ENCODE measurements at regions not wholly inside any gene's neighbourhood (a gene's known extent, or its start where the extent isn't known, plus 50 kb on each side); places are given as distances from the start of the nearest gene placed in this dataset.

DNA sequence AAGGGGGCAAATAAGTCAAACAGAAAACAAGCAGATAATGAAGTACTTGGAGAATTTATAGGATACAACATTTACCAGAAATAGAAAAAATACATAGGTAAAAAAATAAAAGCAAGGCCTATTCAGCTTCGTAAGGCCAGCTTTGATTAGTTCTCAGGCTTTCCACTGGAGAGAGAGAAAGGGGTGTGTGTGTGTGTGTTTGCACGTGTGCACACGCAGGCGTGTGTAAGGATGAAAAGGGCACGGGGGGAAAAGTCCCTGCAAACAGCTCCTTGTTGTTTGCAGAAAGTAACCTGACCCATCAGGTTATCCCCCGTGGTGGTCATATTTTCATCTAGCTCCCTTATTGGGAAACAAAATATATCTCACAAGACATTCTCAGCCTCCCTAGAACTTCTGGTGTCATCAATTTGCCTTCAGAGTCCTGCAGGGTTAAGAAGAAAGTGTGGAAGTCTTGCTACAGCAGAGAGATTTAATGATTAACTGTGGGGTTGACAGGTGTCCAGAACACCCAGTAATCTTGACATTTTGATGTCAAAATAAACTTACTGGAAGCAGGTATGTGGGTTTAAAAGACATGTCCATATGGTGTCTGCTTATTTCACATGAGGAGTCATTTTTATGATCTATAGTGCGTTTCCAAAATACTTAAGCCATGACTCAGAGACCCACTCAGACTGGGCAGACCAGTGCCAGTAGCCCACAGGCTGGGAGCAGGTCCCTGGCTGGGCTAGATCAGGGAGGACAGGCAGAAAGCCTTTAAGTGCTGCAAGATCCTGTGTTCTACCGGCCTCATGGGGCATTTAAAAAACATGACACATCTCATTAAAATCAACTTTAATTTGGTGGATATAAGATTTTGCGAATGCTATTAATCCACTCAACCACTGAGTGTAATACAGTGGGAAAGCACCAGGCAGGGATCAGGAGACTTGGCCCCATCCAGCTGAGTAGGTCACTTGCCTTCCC, 487.6 kb upstream of the CAMK1G start:
- TF ChIP-seq, protein P1, sequence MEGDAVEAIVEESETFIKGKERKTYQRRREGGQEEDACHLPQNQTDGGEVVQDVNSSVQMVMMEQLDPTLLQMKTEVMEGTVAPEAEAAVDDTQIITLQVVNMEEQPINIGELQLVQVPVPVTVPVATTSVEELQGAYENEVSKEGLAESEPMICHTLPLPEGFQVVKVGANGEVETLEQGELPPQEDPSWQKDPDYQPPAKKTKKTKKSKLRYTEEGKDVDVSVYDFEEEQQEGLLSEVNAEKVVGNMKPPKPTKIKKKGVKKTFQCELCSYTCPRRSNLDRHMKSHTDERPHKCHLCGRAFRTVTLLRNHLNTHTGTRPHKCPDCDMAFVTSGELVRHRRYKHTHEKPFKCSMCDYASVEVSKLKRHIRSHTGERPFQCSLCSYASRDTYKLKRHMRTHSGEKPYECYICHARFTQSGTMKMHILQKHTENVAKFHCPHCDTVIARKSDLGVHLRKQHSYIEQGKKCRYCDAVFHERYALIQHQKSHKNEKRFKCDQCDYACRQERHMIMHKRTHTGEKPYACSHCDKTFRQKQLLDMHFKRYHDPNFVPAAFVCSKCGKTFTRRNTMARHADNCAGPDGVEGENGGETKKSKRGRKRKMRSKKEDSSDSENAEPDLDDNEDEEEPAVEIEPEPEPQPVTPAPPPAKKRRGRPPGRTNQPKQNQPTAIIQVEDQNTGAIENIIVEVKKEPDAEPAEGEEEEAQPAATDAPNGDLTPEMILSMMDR (IDR thresholded peaks at IDR 0.05) = no peak
- TF ChIP-seq POLR2A (IDR thresholded peaks at IDR 0.05) = no peak
